ENCODE measurements at regions not wholly inside any gene's neighbourhood (a gene's known extent, or its start where the extent isn't known, plus 50 kb on each side); places are given as distances from the start of the nearest gene placed in this dataset.

DNA sequence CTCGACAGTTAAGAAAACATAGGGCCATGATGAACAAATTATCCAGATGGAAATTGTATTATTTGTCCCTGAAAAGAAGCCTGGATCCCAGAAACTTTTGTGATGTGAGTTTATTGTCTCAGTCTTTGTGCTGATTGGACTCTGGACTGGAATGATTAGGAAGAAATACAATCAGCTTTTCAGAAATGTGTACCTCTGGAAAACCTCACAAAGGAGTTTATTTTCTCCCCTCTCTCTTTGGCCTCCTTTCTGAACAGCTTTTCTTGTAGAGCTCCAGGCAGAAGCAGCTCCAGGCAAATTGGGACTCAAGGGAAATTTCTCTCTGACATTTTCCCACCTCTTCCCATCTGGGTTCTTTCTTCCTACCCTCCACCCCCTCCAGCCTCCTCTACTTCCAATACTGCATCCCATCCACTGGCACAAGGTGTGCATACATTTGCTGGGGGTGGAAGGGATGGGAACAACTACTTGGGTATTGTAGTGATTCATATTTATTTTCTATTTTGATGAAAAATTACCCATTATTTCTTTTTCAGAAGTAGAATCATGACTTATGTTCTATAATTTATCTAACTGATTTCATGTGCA lies 119.7 kb downstream of the CD47 start:
- no peak for DNase-seq (ENCODE audit: low read depth in 2 of 3, low spot score in 2 of 3)

DNA sequence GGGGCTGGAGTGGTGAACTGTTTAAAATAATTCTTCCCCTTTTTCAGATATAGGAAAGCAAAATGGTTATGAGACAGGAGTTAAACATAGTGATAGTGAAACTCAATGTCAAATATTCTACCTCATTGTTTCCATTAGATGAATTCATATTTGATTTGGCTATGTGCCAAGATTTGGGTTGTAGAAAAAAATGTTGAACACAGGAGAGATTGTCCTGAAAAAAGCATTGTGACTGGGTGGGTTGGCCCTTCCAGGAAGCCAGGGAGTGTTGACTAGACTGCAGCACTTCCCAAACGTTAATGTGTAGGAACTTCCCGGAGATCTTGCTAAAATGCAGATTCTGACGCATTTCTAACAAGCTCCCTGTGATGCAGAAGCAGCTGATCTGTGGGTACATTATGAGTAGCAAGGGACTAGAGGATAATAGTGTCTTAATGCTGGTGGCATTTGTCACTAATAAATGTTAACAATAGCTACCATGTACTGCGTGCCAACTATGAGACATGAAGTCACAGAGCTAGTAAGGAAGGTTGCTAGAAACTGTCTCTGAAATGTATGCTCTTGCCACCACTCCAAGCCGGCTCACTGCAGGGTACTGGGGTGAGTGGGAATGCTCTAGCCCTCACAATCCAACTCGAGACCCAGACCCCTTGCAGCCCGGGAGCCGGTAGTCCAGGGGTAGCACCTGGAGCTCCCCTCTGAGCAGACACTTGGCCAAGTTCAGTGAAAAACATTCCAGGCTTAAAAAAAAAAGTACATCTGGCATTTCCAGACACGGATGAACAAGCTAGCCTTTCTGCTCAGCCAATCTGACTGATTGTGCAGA lies 120.6 kb downstream of the CD47 start:
- DNase-seq (ENCODE audit: low read depth in 2 of 3, low spot score in 2 of 3) = no peak

DNA sequence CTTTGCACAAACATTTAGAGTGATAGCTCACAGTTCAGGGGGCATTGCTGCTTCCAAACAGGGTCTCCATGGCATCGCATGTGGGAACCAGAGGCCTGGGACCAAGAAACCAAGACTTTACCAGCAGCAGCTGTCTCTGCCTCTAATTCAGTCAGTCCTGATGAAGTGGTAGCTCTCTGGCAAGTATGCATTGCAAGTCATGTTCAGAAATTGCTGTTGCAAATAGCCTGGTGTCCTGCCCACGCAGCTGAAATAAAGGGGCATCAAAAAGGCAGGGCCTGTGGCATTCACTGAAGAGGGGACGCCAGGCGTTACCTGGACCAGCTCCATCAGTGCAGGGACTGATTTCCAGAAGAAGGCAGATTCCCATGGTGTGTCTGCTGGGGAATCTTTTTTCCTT lies 121.3 kb downstream of the CD47 start:
- DNase-seq (ENCODE audit: low read depth in 2 of 3, low spot score in 2 of 3) = no peak

DNA sequence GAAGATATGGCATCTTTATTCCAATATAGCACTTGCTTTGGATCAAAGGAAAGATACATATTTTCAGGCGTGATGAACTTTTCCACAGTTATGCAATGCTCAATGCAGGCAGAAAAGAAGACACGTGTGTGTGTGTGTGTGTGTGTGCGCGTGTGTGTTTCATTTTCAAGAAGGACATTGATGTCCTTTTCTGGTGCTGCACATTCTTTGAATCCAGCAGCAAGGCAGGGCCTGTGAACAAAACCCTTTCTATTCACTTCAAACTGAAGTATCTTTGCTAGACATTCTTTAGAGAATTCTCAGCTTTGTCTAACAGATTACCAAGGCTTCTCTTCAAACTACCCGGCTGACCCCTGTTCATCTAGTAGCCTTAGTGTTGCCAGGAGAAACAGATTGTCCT lies 124.6 kb downstream of the CD47 start:
- no peak for DNase-seq (ENCODE audit: low read depth in 2 of 3, low spot score in 2 of 3)

DNA sequence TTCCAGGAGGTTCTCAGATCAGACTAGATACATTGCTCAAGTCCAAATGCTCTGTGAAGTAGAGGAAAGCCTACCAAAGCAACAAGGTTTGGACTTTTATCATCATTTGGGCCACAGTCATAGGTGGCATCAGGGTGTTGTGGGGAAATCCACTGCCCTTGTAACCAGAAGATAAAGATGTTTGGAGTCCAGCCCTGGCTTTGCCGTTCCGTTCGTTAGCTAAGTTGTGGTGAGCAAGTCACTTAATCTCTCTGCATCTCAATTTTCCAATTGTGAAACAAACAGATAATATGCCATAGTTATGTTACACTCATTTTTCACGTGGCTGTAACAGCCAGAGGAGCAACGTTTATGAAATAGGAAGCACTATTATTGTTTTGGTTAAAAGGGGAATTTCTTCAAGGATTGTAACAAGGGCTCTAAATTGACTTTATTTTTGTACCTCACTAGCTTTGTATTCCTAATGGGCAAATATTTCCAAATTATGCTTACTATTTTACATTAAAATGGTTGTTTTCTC lies 125.6 kb downstream of the CD47 start:
- DNase-seq (ENCODE audit: low read depth in 2 of 3, low spot score in 2 of 3) = no peak

DNA sequence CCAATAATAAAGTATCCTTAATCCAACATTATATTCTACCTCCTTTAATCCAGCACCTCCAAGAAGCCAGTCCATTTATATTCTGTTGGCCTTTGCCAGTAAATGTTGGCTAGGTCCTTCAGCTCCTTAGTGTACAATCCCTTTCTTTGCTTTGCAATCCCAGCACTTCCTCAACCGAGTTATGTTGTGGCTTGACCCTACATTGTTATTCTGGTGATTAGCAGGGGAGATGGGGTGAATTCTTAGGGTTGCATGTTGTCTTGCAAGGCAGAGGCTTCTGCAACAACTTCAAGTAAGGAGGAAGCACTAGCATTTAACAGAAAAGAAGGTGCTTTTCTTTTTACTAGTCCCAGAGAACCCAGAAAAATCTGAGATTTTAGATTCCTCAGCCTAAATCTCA lies 127.2 kb downstream of the CD47 start:
- no peak for DNase-seq (ENCODE audit: low read depth in 2 of 3, low spot score in 2 of 3)

DNA sequence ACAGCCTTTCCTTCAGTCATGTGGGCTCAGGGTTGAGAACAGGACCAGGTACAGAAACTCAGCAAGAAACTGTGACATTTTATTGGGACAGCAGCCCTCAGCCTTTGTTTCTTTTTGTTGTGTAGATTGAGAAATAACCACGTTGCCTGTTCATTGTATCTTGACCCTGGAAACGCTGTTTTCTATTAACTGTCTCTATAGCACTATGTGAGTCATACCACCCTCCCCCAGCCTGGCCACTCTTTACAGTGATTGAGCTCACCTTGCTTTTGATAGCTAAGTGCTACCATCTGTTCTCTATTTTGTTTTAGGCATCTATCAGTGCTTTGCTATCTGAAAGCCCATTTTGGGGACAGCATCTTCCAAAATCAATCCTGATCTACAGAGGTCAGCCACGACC lies 127.9 kb downstream of the CD47 start:
- DNase-seq (ENCODE audit: low read depth in 2 of 3, low spot score in 2 of 3) = no peak

DNA sequence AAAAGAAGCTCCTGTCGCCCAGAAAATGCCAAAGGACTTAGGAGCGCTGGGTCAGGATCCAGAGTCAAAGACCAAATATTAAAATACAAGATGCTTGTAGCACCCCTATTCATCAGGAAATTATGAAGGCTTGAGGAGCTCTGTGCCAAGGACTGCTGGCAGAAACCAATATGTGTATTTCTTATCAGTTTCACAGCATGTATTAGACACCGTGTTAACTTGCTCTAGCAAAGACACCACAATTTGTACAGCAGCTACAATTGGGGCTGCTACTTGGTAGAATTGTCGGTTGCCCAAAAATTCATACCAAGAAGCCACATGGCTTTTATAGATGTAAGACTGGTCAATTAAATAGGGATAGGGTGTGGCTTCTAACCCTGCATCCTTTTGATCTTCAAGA lies 128.8 kb downstream of the CD47 start:
- no peak for DNase-seq (ENCODE audit: low read depth in 2 of 3, low spot score in 2 of 3)

DNA sequence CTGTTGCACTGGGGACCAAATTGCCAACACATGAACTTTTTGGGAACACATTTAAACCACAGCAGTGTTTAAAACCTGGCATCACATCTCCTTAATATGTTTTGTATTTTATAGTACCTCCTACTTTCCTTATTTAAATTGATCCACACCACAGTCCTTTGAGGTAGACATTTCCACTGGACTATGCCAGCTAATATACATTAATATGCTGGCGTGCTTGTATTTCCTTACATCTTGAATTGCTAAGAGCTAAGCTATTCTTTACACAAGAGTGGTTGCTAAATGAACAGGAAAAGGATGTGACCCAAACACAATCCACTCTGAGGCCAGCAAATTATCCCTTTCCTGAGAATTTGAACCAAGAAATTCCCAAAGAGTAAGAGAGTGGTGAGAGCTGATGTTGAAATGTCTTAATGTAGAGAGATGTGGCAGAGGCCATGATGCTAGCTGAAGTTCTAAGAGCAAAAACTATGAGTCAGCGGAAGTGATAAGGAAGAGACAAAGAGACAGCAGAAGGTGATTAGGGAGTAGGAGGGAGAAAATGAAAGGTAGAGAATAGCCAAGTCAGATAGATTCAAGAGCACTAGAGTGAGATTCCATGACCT lies 131.2 kb downstream of the CD47 start:
- no peak for DNase-seq (ENCODE audit: low read depth in 2 of 3, low spot score in 2 of 3)

DNA sequence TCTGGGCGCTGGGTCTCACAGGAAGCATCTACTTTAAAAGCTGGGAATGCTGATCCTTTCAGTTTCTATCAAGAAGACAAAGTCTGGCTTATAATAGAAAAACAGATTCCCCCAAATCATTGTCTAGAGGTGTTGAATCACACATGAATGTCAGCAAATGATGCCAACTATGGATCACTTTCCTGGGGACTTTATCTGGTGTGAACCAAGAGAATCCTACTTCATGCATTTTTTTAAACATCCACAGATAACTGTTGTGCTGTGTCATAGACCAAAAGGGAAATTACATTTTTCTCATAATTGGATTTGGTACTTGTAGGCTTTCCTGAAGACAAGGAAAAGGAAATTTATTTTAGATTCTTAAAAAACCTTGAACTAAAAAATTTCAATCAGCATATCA lies 132.7 kb downstream of the CD47 start:
- DNase-seq (ENCODE audit: low read depth in 2 of 3, low spot score in 2 of 3) = no peak

DNA sequence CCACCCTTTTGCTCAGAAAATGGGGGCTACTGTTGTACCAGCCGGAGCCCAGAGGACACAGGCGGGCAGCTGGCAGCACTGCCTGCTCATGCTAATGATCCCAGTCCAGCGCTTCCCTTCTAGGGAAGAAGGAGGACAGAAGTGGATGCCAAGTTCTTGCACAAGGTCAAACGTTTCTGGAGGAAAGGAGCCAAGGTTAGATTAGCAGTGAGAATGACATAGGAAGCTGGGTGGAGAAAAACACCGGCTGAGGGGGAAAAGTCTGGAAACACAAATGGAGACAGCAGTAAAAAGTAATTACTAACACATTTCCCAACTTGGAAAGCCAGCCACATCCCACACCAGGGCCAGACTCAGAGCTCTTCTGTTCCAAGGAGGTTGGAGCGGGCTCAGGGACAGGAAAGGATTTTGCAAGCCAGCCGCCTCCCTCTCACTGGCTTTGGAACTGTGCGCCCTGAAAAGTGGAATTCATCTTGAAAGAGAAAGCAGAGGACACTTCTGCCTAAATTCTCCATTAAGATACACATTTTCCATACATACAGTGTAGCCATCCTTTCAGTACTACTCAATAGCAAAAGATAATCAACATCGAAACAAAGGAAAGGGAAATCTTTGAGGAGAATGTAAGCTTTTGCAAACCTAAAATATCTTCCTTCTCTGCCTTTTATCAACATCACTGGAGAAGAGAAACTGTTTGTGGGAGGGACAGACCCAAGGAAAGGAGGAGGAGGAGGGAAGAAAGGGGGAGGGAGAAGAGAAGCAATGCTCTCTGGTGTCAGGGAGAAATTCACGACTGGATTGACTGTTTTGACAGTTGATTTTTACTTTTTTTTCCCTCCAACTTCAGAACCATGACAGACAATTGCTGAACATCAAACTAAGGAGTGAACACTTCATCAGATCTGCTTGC lies 133.6 kb downstream of the CD47 start:
- DNase-seq (ENCODE audit: low read depth in 2 of 3, low spot score in 2 of 3) = no peak

DNA sequence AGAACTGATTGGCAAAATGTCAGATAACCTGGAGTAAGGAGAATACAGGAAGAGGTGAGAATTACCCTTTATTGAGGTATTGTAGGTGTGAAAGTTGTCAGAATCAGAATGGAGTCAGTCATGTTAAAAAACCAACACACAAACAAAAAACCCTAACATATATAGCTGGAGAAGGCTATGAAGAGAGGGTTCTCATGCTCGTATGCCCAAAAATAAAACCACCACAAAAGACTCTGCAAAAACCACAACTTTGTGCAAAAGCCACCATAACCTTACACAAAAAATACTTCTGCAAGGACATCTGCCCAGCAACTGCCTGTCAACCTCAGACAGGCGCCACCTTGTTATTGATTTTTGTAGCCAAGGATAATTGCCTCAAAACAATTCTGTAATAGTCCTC lies 136.0 kb downstream of the CD47 start:
- no peak for DNase-seq (ENCODE audit: low read depth in 2 of 3, low spot score in 2 of 3)

DNA sequence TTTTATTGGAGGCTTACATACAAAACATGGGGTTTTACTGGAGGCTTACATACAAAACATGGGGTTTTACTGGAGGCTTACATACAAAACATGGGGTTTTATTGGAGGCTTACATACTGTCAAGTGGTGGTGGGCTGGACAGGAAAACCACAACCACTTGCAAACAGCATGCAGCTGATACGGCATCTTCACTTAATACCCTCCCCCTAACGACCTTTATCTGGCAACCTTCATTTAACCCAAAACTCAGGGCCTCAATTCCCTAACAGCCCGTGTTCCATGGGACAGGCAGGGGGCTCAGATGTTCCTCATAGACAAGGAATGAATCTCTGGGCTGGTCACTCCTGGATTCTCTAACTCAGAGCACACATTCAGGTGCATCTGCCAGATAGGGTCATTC lies 137.1 kb downstream of the CD47 start:
- DNase-seq (ENCODE audit: low read depth in 2 of 3, low spot score in 2 of 3) = no peak

DNA sequence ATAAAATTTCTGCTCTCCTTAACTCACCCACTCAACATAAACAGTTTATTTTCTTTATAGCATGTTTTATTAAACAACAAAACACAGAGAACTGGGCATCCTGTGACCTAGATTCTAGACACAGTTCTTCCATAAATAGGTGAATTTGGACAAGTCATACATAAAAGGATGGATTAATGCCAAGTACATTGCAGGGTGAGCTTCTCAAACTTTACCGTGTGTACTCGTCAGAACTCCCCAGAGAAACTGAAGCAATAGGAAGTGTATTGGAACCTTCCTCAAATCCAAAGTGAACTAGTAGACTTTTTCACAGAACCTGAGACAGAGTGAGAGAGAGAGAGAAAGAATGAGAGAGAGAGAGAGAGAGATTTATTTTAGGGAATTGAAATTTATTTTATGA lies 139.7 kb downstream of the CD47 start:
- DNase-seq (ENCODE audit: low read depth in 2 of 3, low spot score in 2 of 3) = no peak

DNA sequence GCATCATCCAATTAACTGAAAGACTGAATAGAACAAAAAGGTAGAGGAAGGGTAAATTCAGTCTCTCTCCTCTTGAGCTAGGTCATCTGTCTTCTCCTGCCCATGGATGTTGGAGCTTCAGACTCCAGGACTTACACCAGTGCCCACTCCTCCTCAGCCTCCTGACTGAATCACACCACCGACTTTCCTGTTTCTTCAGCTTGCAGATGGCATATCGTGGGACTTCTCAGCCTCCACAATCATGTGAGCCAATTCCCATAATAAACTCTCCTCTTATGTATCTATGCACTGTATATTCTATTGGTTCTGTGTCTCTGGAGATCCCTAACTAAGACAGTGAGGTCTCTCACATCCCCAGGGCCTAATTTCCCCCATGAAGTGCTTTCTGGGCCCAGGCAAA lies 140.4 kb downstream of the CD47 start:
- no peak for DNase-seq (ENCODE audit: low read depth in 2 of 3, low spot score in 2 of 3)

DNA sequence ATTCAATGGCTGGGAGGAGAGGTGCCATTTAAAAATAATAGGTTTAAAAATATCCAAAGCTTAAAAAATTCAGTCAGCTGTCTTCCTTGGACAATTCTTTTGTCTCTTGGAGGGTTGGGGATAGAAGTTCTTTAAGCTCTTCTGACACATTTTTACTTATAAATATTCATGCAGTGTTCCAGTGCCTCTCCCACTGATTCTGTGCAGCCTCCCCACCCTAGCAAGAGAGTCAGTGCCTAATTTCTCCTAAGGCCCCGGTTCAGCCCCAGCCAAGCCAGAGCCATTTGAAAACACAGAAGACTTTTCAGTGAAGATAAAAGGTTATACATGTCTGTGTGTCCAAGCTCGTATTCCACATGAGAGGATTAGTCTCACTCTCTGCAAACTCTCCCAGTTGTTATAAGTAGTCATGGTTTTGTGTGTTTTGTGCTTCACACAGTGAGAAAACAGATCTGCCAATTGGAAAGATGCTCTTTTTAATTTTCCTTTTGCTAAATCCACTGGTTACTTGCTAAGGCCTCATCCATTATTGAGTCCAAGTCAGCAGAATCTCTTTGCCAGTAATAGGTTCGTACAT lies 141.3 kb downstream of the CD47 start:
- no peak for DNase-seq (ENCODE audit: low read depth in 2 of 3, low spot score in 2 of 3)

DNA sequence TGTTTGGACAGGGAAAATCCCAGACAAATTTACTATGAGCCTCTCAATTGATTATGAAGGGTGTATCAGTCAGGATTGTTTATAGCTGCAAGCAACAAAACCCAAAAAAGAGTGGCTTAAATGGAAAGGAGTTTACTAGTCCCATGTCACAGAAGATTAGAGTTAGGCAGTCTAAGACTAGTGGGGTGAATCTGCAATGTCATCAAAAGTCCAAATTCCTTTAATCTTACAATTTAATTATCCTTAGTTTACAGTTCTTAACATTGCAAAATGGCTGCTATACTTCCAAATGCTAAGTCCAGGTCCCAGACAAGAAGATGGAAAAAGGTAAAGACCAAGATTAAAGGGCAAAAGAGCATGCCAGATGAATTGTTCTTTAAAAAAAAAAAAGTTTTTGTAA lies 143.6 kb downstream of the CD47 start:
- no peak for DNase-seq (ENCODE audit: low read depth in 2 of 3, low spot score in 2 of 3)

DNA sequence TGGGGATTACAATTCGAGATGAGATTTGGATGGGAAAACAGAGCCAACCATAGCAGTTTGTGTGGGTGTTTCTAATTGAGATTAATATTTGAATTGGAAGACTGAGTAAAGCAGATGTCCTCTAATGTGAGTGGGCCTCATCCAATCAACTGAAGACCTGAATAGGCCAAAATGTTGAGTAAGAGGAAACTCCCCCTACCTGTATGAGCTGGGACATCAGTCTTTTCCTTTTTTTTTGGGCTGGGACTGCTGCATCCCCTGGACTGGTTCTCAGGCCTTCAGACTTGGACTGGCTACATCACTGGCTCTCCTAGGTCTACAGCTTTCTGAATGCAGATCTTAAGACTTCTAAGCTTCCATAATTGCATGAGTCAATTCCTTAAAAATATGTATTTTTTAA lies 144.1 kb downstream of the CD47 start:
- no peak for DNase-seq (ENCODE audit: low read depth in 2 of 3, low spot score in 2 of 3)

DNA sequence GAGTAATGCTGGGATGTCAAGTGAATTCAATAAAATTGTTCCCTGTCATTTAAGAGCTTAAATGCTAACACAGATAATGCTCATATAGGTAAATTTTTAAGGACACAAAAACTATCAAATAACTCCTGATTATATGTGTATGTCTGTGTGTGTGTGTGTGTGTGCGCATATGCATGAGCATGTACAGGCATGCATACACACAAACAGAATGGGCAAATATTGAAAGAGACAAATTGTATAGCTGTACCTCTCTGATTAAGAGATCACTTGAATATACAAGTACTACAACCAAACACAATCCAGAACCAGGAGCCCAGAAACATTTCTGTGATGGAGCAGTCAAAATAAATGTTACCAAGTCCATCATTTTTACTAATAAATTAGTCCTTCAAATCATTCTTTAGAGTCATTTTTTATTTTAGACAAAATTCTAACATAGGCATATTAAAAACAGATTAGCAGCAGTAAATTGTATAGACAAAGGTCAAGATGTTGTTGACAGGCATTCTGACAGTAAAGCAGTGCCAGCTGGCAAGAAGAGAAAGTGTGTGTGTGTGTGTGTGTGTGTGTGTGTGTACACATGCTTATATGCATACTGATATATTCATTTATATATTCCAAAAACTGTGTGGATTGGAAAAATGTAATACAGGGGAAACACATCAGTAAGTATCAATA lies 145.3 kb downstream of the CD47 start:
- DNase-seq (ENCODE audit: low read depth in 2 of 3, low spot score in 2 of 3) = no peak

DNA sequence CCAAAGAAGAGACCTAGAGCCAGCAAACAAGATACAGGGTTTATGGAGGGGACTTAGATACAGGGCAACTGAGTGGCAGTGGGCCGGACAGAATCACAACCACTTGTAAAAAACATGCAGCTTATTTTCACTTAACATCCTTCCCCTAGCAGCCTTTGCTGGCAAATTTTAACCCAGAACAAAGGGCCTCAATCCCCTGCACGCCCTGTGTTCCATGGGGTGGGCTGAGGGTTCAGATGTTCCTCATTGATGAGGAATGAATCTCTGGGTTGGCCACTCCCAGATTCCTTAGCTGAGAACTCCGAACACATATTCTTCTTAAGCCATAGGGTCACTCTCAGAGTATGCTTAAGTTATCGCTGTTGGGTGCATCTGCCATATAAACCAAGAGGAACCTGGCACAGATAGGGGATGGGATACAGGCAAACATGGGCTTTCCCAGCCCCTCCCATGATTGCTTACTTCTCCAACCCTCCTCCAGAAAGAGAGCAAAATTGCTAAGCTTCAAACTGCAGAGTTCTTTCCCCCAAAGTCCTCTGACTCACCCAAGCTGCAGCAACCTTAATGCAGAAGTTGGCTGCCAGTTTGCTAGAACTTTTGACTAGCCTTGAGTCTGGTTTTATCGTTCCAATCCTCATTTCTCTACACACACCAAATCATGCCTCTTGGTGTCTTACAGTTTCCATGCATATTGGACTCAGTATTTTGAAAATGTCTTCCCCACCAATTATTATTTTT lies 146.9 kb downstream of the CD47 start:
- DNase-seq (ENCODE audit: low read depth in 2 of 3, low spot score in 2 of 3) = no peak

Measured in activated CD8-positive, alpha-beta memory T cell treated with anti-CD3 and anti-CD28 coated beads for 48 hours (primary cell).